Sigmoid colon (tissue), 4 donors: ENCODE measurements at regions not wholly inside any gene's neighbourhood (a gene's known extent, or its start where the extent isn't known, plus 50 kb on each side); places are given as distances from the start of the nearest gene placed in this dataset.

ENCODE experiments used
- CTCF ChIP-seq, 4 experiments: fragments of 450-650 bp in 3 of 4; fragments of 200-600 bp in 1 of 4; IDR thresholded peaks; one replicate each; pipeline ENCODE4 v1.5.1; 2016 to 2019; ENCODE audit warnings: antibody characterized with exemption in 4 of 4, mild to moderate bottlenecking in 3 of 4, moderate library complexity in 2 of 4
- EP300 ChIP-seq, 4 donors: sonication (generic); formaldehyde crosslinking; IDR thresholded peaks; one replicate each; pipeline ENCODE4 v1.6.1; 2017; ENCODE audit warnings: antibody characterized with exemption in 4 of 4
- POLR2A ChIP-seq, 2 donors: fragments of 450-650 bp; IDR thresholded peaks; one replicate each; pipeline ENCODE4 v1.6.1; 2016; ENCODE audit warnings: antibody characterized with exemption in 2 of 2, mild to moderate bottlenecking in 2 of 2, moderate library complexity in 2 of 2

GRCh38 chr6:130513770-130514169 is 148.0 kb downstream of the TMEM200A start:
- no peak for TF ChIP-seq CTCF (IDR thresholded peaks at IDR 0.05)
- no peak for TF ChIP-seq POLR2A (IDR thresholded peaks at IDR 0.05)
- no peak for TF ChIP-seq EP300 (IDR thresholded peaks at IDR 0.05)
